ENCODE measurements at regions not wholly inside any gene's neighbourhood (a gene's known extent, or its start where the extent isn't known, plus 50 kb on each side); places are given as distances from the start of the nearest gene placed in this dataset.
A peak's percentile ranks its signal among the peaks of the same experiment; 100 is the strongest.

- peak; percentile 31; the same call in 1 of the 2 replicates for TF ChIP-seq BCL6 (CRISPR knock-in tag; IDR thresholded peaks at IDR 0.05)
- no peak for TF ChIP-seq KAT2B (IDR thresholded peaks at IDR 0.05; ENCODE audit: borderline replicate concordance, low read depth, low read length)
- no peak for TF ChIP-seq SNAPC5 (CRISPR knock-in tag; IDR thresholded peaks at IDR 0.05; ENCODE audit: borderline replicate concordance)
- no peak for TF ChIP-seq ZNF570 (CRISPR knock-in tag; IDR thresholded peaks at IDR 0.05; ENCODE audit: borderline replicate concordance)
- TF ChIP-seq HNF1A (IDR thresholded peaks at IDR 0.05; ENCODE audit: low read depth): no peak
- TF ChIP-seq HNF1A (CRISPR knock-in tag; IDR thresholded peaks at IDR 0.05; ENCODE audit: borderline replicate concordance): no peak
- no peak for TF ChIP-seq ZFAT (CRISPR knock-in tag; conservative IDR thresholded peaks at IDR 0.05)
- TF ChIP-seq ZNF33B (CRISPR knock-in tag; IDR thresholded peaks at IDR 0.05): no peak
- no peak for TF ChIP-seq ZNF7 (CRISPR knock-in tag; IDR thresholded peaks at IDR 0.05)
- no peak for TF ChIP-seq SPEN (CRISPR knock-in tag; IDR thresholded peaks at IDR 0.05; ENCODE audit: low read depth)
- TF ChIP-seq NR2F6 (IDR thresholded peaks at IDR 0.05): peak; percentile 34; the same call in 1 of the 2 replicates
- peak; percentile 14; the same call in 1 of the 2 replicates for TF ChIP-seq NR2F6 (CRISPR knock-in tag; IDR thresholded peaks at IDR 0.05)
- TF ChIP-seq ZNF776 (CRISPR knock-in tag; IDR thresholded peaks at IDR 0.05): no peak
- no peak for TF ChIP-seq ZEB1 (IDR thresholded peaks at IDR 0.05; ENCODE audit: insufficient replicate concordance, low read depth)
- no peak for TF ChIP-seq ZNF280D (CRISPR knock-in tag; IDR thresholded peaks at IDR 0.05)
- 0 out of 2 replicates have a peak, but pooled peaks have one; percentile 33 for TF ChIP-seq ARID5B (CRISPR knock-in tag; IDR thresholded peaks at IDR 0.05)
- TF ChIP-seq FOSL1 (CRISPR knock-in tag; IDR thresholded peaks at IDR 0.05; ENCODE audit: borderline replicate concordance): no peak
These were observed 139.0 kb upstream of the ZFHX3 start (continued) for GRCh38 chr16:73186752-73187601.

Data from HepG2 (cell line).